Fibroblast of pulmonary artery (primary cell): ENCODE measurements at regions not wholly inside any gene's neighbourhood (a gene's known extent, or its start where the extent isn't known, plus 50 kb on each side); places are given as distances from the start of the nearest gene placed in this dataset.

ENCODE experiments used
- DNase-seq: peaks from one replicate; pipeline ENCODE4 v3.0.0-alpha.2; 2010; ENCODE audit warnings: low read depth
- H3K4me3 ChIP-seq: replicated peaks from 2 replicates; pipeline ENCODE4 v1.5.1; 2011; ENCODE audit warnings: low read depth, mild to moderate bottlenecking, control low read depth, low read length, moderate library complexity
- TF ChIP-seq, protein P1 (sequence below): IDR thresholded peaks from 2 replicates; pipeline ENCODE4 v1.5.1; 2011; ENCODE audit warnings: mild to moderate bottlenecking, control low read depth, low read length, inconsistent platforms; ENCODE audit errors: missing control alignments

DNA sequence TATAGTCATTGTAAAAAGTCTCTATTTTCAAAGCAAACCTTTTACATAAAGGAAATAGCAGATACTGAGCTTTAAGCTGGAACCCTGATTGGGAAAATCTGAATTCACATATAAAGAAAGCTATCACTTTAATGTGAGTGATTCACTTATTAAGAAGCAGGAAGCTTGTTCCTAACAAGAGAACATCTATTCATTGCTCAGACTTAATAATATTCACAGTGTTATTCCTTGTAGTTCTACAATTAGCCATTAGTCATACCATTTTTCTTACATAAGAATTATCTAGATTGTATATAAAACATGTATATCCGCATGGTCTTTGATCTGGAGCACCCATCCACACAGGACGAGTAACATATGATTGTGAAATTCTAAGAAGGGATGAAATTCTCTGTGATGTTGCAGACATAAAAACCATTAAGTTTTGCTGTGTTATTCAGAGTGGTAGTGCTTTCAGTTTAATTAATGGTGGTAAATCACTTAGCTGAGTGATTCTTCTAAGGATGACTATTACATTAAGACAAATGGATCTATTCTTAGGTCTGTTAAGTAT is 71.1 kb upstream of the FOXQ1 start:
- TF ChIP-seq, protein P1, sequence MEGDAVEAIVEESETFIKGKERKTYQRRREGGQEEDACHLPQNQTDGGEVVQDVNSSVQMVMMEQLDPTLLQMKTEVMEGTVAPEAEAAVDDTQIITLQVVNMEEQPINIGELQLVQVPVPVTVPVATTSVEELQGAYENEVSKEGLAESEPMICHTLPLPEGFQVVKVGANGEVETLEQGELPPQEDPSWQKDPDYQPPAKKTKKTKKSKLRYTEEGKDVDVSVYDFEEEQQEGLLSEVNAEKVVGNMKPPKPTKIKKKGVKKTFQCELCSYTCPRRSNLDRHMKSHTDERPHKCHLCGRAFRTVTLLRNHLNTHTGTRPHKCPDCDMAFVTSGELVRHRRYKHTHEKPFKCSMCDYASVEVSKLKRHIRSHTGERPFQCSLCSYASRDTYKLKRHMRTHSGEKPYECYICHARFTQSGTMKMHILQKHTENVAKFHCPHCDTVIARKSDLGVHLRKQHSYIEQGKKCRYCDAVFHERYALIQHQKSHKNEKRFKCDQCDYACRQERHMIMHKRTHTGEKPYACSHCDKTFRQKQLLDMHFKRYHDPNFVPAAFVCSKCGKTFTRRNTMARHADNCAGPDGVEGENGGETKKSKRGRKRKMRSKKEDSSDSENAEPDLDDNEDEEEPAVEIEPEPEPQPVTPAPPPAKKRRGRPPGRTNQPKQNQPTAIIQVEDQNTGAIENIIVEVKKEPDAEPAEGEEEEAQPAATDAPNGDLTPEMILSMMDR = no peak
- no peak for DNase-seq
- H3K4me3 ChIP-seq = no peak overlapping the region

DNA sequence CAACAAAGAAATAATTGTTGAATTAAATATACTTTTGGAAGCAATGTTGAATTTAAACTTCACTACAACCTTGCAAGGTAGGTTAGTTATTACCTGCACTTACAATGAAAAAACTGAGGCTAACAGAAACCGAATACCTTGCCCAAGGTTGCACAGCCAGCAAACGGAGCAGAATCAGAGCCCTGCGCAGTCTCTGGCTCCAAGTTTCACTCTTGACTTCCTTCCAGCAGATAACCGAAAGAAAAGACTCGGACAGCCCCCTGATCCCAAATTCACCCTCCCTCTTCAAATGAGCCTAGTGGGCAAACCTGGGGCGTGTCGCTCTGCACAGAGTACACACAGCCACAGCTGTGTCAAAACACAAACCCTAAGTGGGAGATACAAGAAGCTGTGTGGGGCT is 72.1 kb upstream of the FOXQ1 start:
- TF ChIP-seq, protein P1 = no peak
- no peak for DNase-seq
- H3K4me3 ChIP-seq = no peak overlapping the region

DNA sequence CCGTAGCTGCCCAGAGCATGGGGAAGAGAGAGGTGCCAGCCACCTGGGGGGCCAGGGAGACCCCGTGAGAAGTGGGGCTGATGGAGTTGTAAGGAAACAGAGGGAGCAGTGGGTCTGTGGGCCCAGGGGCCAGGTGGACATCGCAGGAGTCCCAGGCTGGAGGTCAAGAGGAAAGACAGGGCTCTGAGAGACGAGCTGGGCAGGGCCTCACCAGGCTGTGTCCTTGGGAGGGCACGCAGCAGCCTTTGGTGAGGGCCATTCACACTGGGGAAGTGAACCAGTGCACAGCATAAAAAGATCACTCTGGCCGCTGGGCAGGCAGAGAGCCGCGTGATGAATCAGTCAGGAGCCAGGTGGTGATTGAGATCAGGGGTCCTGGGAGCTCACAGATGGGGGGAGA is 73.9 kb upstream of the FOXQ1 start:
- TF ChIP-seq, protein P1 = no peak
- no peak overlapping the region for H3K4me3 ChIP-seq
- no peak for DNase-seq

DNA sequence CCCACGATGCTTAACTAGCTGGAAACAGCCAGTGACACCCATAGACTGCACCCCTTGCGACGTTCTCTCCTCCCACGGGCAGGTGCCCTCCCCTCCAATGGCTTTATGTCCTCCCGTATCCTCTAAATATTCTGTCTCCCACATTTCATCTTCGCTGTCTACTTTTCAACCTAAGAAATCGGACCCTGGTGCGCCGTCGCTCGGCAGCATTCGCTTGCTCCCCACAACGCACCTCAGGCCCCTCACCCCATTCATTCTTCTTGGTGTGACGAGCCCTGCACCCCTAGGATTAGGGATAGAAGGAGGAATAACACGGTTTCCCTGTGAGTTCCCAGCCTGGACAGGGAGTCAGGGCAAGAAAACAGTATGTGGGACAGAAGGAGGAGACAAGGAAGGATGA is 74.3 kb upstream of the FOXQ1 start:
- H3K4me3 ChIP-seq = no peak overlapping the region
- DNase-seq = no peak
- TF ChIP-seq, protein P1 = no peak

DNA sequence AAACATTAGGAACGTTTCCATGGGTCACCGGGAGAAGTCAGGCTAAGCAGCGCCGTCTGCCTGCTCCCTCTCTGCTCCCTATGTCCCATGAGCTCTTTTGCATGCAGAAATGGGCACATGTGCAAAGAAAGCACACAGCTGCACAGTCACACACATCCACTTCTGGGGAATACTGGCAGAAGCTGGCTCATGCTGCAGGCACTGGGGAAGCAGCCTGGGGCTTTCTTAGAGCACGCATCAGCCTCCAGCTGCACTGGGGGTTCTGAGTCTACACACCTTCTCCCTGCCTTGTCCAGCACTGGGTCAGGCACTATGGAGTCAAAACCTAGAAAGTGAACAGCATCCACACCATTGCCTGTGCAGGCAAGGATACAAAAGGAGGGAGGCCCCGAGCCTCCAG is 76.1 kb upstream of the FOXQ1 start:
- no peak overlapping the region for H3K4me3 ChIP-seq
- TF ChIP-seq, protein P1 = no peak
- no peak for DNase-seq

DNA sequence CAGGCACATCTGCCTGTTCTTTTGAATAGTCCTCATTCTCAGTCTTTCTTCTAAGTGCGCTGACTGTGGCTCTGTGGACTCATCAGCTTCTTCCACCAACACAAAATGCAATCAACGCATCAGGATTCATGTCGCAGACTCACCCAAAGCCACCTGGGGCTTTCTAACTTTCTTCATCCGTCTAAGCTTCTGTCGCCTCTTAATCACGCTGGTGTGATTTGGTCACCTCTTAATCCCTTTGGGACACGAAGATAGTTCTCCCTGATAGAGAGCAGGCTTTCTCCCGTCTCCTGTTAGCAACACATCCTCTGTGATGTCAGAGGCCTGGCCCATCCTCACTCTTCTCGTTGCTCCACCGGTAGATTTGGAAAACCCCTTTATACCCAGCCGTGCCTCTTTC is 78.0 kb upstream of the FOXQ1 start:
- DNase-seq = no peak
- TF ChIP-seq, protein P1 = no peak
- H3K4me3 ChIP-seq = no peak overlapping the region

DNA sequence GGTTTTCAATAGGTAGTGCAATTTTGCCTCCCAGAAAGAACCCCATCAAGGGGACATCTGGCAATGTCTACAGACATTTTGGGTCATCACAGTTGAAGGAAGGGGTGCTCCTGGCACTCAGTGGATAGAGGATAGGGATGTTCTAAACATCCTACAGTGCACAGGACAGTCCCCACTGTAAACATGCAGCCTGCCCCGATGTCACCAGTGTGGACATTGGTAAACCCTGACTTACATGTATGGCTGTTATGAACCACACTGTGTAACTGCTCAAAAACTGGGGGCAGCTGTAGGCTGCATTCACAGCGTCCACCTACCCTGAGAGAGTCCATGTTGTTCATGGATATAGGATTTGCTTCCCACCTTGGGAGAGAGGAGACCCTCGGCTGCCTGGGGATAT is 79.3 kb upstream of the FOXQ1 start:
- TF ChIP-seq, protein P1 = no peak
- DNase-seq = no peak
- H3K4me3 ChIP-seq = no peak overlapping the region
